ENCODE measurements at regions not wholly inside any gene's neighbourhood (a gene's known extent, or its start where the extent isn't known, plus 50 kb on each side); places are given as distances from the start of the nearest gene placed in this dataset.

DNA sequence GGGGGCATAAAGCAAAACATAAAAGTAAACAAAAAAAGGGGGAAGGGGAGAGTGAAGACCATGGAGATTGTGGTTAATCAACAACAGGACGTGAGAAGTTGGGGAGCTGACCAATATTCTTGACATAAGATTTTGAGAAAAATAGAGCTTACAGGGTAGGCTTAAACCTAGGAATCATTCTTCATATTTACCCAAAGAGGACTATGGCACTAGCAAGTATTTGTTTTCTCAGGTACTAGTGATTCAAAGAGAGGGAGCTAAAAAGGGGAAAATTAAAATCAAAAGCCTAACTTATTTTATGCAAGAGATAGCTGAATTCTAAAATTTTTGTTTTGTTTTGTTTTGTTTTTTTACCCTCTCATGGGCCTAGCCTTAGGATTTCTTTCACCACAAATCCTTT lies 427.5 kb downstream of the PIK3R1 start:
- TF ChIP-seq ZC3H10 (CRISPR knock-in tag; IDR thresholded peaks at IDR 0.05): no peak
- TF ChIP-seq ZNF8 (CRISPR knock-in tag; IDR thresholded peaks at IDR 0.05): no peak
- TF ChIP-seq, protein P1, sequence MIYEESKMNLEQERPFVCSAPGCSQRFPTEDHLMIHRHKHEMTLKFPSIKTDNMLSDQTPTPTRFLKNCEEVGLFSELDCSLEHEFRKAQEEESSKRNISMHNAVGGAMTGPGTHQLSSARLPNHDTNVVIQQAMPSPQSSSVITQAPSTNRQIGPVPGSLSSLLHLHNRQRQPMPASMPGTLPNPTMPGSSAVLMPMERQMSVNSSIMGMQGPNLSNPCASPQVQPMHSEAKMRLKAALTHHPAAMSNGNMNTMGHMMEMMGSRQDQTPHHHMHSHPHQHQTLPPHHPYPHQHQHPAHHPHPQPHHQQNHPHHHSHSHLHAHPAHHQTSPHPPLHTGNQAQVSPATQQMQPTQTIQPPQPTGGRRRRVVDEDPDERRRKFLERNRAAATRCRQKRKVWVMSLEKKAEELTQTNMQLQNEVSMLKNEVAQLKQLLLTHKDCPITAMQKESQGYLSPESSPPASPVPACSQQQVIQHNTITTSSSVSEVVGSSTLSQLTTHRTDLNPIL (CRISPR knock-in tag; IDR thresholded peaks at IDR 0.05; ENCODE audit: low read depth): no peak
- TF ChIP-seq PPARA (CRISPR knock-in tag; IDR thresholded peaks at IDR 0.05; ENCODE audit: borderline replicate concordance): no peak
- no peak for TF ChIP-seq RARB (CRISPR knock-in tag; IDR thresholded peaks at IDR 0.05)

Measured in SK-N-SH treated with all-trans-retinoic acid at 6 μM for 48 hours (cell line).